HG03139 (cell line): ENCODE measurements at regions not wholly inside any gene's neighbourhood (a gene's known extent, or its start where the extent isn't known, plus 50 kb on each side); places are given as distances from the start of the nearest gene placed in this dataset.
"Not testable (repeated sequence)": the region's sequence is repeated elsewhere in the genome, so short reads cannot be mapped to it uniquely, and the experiment has no call there.

Experiments
- ATAC-seq: cut with Tn5 transposase; IDR thresholded peaks from one replicate; pipeline ENCODE4 v1.9.1; 2021; ENCODE audit not compliant: unreplicated experiment

DNA sequence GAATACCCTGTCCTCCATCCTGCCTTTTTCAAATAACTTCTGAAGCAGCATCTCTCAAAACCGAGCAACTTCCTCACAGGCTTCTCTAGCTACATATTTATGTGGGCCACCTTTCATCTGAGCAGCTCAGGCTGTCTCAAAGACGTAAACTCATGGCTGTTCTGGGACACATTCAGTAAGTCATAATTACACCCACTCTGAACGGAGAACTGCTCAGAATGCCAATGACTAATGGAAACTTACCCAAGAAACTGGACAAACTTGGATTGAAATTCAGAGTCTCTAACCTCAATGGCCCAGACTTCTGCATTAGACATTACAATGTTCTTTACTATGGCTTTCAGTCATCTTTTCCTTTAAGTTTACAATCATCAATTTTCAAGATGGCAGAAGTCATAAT, 145.2 kb downstream of the RAD51AP2 start:
- ATAC-seq, result no peak

DNA sequence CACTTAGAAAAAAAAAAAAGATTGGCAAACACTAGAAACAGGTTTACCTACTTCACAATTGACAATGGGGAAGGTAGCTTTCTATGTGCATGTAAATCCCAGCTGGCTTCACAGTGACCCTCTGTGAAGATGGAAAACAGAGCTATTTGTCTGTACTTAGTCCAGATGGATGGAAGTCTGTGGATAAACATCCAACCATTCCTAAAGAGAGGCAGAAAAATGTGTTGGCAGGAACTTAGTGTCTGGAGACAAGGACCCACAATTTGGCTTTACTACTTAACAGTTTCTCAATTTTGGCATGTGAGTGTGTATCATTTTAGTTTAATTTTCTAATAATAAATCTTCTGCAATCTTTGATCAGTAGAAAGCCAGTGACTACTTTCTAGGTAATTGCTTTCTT, 154.4 kb downstream of the RAD51AP2 start:
- ATAC-seq, result no peak

DNA sequence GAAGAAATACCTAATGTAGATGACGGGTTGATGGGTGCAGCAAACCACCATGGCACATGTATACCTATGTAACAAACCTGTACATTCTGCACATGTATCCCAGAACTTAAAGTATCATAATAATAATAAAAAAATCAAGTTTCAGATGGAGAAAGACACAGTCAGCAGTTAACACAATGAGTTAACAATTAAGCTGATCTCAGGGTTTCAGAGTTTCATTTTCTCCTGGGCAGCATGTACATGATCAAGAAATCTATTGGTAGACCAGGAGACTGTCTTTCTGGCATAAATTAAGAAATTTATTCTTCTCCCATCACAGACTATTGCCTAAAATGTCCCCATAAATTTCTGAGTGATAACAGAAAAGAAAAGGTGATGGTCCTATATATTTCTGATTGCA, 155.3 kb downstream of the RAD51AP2 start:
- no peak for ATAC-seq

DNA sequence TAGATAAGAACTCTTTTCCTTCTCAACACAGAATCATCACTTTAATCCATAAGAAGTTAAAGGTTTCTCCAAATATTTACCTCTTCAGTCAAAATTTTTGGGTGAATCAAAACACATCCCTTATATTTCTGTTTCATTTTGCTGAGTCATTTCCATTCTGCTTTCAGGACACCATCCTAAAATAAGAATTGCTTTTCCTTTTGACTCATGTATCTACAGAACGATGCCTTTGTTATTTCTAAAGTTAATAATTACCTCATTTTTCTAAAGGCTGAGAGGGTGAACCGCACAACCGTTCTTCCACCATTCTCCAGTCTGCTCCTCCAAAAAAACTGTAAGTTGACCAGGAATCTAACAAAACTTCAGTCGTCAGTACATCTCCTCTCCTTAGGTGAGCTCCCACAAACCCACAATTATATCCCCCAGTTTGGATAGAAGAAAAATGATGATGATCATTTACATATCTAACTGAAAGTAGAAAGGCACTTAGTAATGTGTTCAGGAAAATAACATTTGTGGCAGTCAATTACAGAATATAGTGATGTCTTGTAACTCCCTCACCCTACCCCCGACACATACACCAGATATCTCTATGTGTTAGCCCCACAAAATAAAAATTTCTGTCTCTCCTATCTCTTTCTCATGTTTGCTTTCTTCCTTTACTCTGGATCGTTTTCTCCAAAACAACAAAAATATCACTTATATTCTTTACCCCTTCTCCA, 162.5 kb downstream of the RAD51AP2 start:
- ATAC-seq, result peak; percentile 88

DNA sequence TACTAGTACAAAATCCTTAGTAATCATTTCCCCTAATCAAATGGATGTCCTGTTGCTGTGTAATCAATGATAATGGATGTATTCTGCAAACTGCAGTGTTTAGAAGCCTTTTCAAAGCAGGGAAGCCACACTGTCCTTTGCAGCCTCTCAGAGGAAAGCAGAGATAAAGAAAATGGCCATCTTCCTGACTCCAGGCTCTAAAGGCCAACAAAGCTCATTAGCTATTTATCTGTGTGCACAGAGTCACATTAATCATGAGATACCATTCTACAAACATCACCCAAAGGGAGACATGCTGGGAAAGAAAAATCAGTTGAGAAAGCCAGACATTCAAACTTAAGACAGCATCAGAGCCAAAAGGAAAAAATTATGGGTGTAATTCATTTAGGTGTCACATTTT, 165.0 kb downstream of the RAD51AP2 start:
- no peak for ATAC-seq

DNA sequence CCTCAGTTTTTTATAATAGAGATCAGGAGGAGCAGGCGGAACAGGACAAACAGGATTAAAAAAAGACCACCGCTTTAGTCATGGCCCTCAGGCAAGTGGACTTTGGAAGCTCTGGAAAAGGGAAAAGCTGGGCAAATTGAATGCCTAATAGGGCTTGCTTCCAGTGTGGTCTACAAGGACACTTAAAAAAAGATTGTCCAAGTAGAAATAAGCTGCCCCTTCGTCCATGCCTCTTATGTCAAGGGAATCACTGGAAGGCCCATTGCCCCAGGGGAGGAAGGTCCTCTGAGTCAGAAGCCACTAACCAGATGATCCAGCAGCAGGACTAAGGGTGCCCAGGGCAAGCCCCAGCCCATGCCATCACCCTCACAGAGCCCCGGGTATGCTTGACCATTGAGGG, 175.5 kb downstream of the RAD51AP2 start:
- ATAC-seq, result not testable (repeated sequence)

DNA sequence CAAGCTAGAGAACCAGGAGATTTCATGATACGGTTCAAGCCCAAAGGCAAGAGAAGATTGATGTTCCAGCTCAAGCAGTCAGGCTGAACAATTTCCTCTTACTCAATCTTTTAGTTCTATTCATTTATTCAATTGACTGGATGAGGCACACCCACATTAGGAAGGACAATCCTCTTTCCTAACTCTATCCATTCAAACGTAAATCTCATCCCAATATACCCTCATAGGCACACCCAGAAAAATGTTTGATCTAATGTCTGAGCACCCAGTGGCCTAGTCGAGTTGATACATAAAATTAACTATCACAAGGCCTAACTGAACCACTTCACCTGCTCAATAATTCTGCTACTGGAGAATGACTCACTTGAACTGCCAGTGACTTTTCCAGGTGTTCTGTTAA, 180.7 kb downstream of the RAD51AP2 start:
- no peak for ATAC-seq

DNA sequence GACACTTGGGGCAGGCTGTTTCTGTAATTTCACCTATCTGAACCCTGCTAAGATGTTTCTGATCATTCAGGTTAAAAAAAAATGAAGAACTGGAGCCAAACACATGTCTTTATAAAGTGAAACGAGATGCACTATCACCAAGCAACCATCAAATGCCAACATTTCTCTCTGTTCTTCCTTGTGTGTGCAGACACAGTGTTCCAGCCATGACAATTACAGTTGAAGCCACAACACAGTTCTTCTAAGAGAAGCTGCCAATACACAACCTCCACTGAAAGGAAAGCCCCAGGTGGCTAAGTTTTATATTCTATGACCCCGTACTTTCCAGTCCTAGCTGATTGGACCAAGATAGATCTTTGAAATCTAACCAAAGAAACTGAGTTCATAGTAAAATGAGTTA, 181.8 kb downstream of the RAD51AP2 start:
- ATAC-seq, result no peak

DNA sequence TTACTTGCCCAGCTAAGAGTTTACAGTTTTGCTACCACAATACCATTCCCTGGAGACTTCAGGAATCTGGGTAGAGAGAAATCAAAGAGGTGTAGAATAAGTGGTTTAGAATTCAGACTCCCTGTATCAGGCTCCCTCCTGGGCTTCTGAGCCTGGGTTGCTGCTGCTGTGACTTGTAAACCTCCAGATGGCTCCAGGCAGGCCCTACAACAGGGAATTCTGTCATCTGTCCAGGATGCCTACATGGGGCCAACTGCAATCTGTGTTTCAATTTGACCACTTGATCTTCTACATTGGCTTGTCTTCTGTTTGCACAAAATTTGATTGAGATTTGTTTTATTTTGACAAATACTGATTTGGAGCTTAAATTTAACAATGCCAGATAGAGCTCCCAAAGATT, 183.9 kb downstream of the RAD51AP2 start:
- no peak for ATAC-seq

DNA sequence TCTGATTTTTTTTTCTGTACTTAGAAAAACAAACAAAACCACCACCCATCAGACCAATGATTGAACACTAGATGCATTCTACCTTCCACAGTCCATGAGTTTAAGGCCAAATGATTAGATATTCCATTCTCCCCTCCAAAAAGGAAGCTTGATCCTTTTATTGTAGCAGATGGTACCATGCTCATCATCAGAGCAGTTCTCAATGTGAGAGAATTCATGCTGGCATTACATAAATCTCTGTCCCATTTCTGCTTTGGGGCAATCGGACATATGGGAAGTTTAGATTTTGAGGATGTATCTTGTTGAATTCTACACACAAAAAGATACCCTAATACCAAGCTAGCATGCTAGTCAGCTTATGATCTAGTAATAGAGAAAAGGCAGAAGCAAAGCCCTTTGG, 186.6 kb downstream of the RAD51AP2 start:
- no peak for ATAC-seq

DNA sequence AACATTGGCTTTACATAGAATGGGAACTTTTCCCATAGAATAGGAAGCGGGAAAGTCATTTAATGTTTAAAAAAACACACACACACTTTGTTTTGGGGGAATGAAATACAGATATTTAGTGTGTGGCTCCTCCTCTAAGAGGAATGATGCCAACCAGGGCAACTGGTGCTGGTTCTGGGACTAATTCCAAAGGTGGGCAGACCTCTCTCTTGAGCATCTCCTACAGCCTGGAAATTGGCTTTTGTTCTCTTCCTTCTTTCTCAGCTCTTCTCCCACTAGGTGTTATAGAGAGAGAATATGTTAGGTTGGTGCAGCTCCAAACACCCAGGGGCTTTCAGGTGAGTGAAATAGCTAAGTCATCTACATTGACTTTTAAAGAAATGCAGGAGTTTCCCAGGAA, 190.1 kb downstream of the RAD51AP2 start:
- ATAC-seq, result no peak

DNA sequence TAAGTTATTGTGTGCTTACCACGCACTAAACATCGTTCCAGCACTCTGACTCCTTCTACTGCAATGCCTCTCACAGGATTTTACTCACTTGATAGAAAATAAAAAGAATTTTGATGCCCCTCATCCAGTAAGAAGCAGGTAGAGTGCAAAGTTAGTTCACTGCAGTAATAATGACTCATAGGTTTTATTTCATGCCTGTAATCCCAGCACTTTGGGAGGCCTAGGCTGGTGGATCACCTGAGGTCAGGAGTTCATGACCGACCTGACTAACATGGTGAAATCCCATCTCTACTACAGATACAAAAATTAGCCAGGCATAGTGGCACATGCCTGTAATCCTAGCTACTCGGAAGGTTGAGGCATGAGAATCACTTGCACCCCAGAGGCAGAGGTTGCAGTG, 190.6 kb downstream of the RAD51AP2 start:
- no peak for ATAC-seq

DNA sequence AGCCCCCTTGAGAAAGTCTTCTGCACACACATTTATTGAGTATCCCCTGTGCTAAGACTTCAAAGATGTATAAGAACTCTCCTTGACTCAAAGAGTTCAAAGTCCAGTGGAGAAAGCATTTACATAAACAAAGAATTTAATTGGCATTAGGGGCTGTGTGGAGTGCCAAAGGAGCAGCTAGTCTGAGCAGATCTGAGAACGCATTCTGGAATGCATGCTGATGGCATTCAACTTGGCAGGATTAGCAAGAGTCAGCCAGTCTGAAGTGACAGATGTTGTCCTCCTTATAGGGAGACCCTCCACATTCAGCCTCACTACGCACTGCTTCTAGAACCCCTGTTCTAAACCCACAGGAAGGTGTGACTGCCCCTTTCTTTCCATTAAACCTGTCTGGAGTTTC, 191.5 kb downstream of the RAD51AP2 start:
- ATAC-seq, result no peak

DNA sequence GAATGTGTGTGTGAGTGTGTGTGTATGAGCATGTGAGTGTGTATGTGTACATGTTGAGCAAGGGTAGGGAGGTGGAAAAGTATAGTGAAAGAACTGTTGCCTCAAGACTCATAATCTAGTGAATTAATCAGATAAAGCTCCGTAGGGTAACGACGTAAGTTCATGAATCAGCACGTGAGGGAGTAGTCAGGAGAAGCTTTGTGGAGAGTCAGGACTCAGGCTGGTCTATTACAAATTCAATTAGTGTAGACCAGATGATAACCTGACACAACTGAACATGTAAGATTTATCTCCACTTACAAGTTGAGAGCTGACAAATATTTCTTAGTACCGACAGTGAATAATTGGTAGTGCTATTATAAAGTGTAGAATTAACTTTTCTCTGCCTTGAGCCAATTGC, 194.5 kb downstream of the RAD51AP2 start:
- no peak for ATAC-seq

DNA sequence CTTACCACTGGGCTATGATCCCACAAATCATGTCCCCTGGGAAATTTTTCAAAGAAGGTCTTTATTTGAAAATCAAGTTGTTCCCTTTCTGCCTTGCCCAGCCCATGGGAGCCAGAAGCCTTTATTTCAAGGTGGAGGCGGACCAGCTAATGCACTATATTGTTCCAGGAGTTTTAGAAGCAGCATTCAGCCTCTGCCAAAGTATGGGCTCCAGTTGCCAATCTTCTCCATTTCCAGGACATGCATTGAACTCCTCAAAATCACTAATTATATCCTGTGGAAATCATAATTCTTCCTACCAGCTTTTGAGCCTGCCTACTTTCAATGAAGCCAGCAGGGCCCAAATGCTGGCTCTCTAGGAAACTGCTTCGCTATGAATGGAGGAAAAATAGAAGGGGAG, 195.8 kb downstream of the RAD51AP2 start:
- ATAC-seq, result no peak

DNA sequence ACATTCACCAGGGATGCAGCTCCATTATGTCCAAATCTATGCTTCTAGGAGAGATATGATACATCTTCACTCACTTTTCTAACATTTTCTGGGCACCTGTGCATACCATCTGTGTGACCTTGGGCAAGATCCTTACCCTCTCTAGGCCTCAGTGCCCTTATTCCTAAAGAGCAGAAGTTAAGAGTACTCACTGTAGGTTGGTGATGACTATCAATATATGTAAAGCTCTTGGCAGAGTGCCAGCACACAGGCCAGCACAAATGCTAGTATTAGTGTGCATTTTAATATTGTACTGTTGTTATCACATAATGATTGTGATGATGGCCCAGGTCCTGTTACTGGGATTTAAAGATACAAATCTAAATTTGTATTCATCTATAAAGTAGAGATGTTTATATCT, 199.2 kb downstream of the RAD51AP2 start:
- ATAC-seq, result no peak

DNA sequence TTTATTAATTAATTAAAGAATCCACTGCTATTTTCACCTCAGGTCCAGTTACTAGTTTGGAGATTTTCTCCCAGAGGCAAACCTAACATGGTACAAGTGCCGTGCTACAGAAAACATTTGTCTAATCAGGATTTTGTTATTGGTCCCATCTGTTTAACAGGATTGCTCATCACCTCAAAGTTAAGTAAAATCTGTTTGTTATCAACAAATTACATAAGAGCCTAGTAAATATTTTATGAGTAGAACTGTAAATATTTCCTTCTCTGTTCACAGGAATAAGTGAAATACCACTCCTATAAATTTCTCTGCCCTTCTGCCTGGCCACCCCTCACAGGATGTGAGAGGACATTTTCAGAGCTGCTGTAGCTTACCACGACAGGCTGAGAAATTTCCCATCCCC, 200.2 kb downstream of the RAD51AP2 start:
- no peak for ATAC-seq

DNA sequence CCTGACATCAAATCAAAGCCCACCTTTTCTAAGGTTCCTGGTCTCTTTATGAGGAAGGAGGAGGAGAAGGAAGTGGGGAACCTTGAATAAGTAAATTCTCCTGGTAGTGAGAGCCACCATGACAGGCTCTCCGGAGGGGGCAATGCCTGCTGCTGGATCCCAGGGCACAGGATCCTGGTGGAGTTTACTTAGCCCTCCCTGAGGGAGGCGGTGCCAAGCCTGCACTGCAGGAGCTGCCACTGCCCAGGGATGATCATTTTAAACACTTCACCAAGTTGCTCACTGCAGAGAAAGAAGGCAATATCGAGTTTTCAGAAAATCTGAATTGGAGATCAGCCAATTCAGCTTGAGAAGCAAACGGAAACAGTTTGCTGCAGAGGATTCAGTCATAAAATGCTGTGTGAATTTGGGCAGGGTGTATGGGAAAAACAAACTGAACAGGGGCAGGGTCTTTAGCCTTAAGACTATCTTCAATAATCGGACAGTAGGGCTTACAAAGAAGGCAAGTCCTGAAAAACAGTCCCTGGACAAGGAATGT, 200.7 kb downstream of the RAD51AP2 start:
- no peak for ATAC-seq

DNA sequence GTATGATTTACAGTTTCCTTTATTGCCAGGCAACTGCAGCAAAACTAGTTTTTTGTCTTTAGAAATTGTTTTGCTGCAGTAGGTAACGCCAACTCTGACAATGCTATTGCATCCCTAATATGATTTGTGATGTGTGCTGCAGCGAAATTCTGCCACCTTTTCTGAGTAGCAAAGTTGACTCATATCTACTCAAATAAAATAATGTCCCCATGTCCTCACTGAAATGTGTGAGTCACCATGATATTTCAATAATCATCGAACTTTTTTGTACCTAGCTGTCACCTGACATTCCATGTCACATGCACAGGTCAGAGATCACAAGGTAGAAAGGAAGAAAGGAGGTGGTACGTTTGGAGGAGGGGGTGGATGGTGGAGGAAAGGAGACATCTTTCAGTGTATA, 205.0 kb downstream of the RAD51AP2 start:
- no peak for ATAC-seq

DNA sequence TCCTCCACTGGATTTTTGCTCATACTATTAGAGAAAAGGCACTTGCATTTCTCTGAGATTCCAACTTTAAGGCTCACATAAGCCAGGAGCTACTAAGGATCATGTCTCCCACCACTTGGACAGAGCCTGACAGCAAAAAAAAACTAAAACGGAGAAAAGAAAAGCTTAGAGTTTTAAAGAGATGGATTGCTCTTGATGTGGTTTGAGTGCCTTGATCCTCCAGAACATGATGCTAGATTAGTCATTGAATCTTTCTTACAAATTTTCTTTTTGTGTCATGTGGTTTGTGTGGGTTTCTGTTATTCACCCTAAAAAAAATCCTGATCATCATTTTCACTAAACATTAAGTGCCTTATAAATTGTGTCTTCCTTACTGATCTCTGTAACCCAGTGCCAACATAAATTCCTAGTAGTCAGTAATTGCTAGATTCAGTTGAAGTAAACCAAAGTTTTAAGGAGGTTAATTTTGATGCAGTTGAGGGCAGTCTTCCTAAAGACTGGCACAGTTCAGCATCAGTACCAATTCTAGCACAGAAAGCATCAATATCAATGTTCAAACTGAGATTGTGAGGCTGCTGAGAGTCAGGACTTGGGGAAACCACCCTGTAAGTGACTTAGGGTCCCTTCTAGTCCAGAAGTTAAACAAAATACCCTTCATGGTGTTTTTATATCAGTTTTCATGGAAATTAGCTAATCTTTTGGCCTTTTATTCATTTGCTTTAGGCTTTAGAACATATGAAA, 206.3 kb downstream of the RAD51AP2 start:
- no peak for ATAC-seq

DNA sequence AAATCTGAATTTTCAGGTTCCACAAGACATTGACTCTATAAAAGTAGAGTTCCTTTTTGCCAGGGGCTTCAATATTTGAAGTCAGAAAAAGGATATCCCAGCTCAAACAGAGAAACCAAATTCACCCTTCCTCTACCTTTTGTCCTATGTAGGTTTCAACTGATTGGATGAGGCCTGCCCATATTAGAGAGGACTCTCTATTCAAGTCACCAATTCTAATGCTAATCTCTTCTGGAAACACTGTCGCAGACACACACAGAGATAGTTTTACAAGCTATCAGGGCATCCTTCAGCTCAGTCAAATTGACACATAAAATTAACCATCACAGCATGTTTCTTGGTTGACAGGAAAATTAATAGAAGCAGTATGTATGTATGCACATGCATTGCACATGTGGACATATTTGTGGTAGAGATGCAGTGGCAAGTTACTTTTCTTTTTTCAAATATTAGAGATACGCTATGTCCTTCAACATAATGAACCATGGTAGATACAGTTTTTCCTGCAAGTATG, 207.1 kb downstream of the RAD51AP2 start:
- ATAC-seq, result no peak

DNA sequence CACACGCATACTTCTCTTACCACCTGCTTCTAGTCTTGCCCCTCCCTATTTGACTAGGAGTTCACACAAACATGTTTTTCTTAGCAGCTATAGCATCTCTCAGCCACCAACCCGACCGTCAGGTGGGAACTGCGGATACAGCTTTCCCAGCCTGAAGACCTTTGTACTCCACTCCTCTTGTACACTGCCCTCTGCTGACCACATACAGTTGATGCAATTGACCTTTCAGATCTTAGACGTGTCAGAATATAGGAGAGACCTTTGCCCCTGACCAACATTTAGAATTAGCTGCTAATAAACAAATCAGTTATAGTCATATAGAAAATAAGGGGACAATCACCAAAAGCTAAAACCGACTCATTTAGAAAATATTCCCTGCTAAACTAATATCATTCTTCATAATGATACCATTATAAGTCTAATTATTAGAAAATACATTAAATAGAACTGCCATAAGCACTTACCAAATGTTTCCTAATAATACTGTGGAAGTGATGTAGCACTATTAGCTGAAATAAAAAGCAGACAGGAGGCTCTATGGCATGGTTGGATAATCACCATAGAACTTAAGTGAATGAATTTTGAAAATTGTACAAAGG, 208.4 kb downstream of the RAD51AP2 start:
- ATAC-seq, result peak; percentile 88
